Endothelial cell of hepatic sinusoid (primary cell): ENCODE measurements at regions not wholly inside any gene's neighbourhood (a gene's known extent, or its start where the extent isn't known, plus 50 kb on each side); places are given as distances from the start of the nearest gene placed in this dataset.
"Not testable (repeated sequence)": the region's sequence is repeated elsewhere in the genome, so short reads cannot be mapped to it uniquely, and the experiment has no call there.

ENCODE experiments used
- in situ Hi-C: cut with HindIII; loops from 2 replicates; pipeline ENCODE4 v1.10.0; 2017; ENCODE audit warnings: low sequenced_read_pairs

DNA sequence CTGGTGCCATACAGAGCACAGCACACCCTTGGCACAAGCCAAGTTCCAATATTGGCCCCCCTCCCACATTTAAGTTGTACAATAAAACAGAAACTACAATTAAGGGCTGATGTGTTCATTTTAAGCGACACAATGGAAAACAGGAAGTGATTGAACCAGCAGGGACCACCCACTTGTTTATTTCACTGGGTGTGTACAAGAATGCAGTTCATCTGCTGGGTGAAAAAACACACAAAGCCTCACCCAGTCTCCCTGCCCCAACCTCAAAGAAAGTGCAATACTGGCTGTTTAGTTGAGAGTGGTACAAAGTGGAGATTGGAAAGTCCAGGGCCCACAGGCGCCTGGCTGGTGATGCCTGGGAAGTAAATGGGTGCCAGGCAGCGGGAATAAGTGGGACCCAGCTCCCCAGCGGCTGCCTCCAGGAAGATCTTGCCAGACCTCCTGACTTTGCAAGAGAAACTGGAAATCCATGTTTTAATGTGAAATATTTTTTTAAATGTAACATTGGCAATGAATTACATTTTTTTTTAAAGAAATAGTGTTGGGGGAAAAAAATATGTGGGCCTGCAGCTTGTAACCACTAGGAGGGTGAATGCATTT lies 322.1 kb downstream of the ZNF536 start:
- in situ Hi-C loops: no loop called here

DNA sequence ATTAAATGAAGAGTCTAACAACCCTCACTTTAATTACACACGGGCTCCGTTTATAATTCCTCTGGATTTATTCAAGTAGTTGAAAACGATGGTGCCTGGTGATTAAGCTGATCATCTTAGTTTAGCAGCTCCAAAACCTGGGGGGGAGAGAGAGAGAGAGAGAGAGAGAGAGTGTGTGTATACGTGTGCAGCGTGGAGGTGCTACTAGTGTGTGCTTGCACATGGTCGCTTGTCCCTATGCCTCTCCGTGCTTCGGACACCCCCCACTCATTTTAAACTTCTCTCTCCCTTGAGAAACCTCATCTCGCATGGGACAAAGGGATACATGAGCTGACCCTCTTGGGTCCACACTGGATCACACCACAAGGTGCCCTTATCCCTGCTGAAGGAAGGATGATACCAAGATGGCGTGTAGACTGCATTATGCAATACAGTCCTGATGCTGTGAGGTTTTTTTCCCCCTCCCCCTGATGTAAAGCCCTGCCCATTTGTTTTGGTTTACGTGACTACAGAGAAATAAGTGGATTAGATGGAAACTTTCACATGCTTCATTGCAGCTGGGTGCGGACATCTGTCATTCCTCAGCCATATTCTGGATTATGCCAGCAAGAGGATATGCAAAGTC lies 320.8 kb downstream of the ZNF536 start:
- in situ Hi-C loops: no loop called here

GRCh38 chr19:30692181-30692811 lies 320.1 kb downstream of the ZNF536 start:
- in situ Hi-C loops: no loop called here

- in situ Hi-C loops: no loop called here
Observed at GRCh38 chr19:30691819-30692166, 319.6 kb downstream of the ZNF536 start.

DNA sequence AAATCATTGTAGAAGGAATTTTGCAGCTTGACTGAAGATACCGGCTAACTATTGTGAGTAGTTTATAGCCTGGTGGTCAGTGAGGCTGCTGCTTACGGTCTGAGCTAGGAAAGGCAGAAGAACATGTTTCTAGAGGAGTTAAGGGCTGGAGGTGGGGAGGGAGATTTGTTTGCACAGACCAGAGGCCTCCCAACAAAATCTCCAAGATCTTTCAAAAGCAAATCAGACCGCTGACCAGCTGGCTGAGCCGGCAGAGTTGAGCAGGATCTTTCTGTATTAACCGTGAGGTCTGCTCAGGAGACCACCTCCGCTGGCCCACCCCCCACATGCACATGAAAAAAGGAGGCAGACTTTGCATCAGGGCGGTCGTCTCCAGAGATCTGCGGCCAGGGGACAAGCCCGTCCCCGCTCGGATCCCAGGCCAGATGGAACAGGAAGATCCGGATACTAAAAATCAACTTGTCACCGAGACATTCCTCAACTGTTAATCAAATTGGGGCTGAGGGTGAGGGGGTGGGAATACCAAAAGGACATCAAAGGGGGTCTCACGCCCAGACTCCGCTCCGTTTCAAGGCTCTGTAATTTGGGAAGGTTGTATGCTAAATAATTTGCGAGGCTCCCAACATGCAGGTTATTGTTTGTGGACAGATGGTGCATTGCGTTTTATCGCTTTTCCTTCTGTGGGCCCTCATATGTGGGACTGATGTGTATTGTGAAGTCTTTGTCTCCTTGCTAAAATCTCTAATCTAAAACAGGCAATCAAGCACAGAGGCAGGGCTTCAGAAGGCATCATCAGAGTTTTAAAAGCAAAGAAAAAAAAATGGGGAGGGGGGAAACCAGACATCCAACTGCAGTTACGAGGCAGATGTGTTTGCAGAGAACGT lies 319.0 kb downstream of the ZNF536 start:
- in situ Hi-C loops: no loop called here

DNA sequence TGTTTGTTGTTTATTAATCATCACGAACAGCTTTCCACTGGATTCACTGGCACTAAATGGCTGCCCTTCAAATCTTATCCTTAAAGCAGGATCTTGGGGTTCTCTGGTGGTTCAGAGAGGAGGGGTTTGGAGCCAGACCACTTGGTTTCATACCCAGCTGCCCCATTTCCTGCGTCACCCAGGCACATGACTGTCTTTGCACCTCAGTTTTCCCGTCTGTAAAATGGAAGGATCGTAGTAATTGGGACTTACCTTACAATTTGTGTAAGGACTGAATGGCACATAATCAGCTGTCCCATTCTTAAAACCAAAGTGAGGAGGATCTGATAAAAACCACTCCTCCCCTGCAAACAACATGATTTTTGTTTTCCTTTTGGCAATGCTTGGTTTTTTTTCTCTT lies 318.3 kb downstream of the ZNF536 start:
- in situ Hi-C loops: no loop called here

DNA sequence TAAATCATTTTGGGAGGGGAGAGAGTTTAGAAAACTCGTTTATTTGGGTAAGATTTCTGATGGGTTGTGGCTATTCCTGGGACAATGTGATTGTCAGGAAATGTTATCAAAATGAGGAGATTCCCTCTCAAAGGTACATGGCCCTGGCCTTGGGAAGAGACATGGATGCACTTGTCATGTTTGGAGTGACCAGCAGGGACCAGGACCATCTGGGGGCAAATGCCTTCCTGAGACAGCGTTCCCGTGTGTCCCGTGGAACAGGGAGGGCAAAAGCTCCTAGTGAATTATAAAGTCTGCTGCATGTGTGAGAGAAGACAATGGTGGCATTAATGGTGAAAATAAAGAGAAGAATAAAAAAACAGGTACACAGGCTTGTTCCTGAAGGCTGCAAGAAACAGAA lies 317.3 kb downstream of the ZNF536 start:
- in situ Hi-C loops: no loop called here

GRCh38 chr19:30688696-30689095 lies 316.5 kb downstream of the ZNF536 start:
- in situ Hi-C loops: no loop called here

DNA sequence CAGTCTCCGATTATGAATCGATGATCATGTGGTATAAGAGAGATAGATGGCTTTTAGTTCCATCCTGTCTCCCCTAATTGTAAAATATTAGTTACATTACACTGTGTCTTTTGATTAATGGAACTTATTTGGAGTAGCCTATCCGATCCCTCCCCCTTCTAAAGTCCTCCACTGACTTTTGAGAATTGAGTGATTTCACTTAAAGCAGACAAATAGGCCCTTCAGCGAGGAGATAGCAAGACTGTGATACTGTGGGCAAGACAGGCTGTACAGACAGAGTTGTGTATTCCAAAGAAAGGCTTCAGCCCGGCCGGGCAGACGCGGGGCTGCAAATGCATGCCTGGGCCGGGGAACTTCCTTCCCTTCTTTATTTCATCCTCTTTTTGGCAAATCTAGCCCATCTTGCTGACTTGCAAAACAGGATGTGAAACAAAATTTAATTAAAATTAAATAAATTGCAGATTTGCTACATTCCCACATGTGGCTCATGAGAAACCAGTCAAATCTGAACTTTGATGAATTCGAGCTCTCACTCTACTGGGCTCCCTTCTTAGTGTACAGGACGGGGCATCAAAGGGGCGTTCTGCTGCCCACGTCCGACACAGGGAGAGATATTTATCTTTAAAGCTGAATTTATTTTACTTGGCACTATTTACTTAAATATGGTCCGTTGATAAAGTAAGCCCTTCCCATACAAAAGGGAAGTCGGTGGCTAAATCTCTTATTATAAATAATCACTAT lies 314.8 kb downstream of the ZNF536 start:
- in situ Hi-C loops: no loop called here

DNA sequence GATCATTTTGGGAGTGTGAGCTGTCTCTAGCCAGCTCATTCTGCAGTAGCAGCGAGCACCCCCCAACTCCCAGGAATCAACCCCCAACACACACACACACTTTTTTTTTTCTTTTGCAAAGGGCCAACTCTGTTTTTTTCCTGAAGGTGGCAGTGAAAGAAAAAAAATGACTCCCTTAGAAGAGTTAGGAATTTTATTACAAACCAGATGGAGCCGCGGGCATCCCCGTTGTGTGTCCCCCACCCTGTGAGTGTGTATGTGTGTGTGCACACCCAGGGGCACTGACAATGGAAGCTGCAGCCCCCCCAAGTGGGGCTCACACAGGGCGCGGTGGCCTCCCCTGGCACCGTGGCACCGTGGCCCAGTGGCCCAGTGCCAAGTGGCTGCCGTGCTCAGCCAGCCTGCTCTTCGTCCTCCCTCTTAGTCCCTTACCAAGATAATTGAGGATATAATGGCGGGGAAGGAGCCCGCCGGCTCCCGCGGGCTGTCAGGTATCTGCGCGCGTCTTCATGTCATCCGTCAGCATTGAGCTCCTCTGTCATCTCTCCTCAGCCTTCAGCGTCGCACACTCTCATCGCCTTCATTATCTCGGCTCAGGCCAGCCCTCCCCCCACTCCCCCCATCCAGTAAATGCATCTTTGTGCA lies 314.1 kb downstream of the ZNF536 start:
- in situ Hi-C loops: no loop called here

DNA sequence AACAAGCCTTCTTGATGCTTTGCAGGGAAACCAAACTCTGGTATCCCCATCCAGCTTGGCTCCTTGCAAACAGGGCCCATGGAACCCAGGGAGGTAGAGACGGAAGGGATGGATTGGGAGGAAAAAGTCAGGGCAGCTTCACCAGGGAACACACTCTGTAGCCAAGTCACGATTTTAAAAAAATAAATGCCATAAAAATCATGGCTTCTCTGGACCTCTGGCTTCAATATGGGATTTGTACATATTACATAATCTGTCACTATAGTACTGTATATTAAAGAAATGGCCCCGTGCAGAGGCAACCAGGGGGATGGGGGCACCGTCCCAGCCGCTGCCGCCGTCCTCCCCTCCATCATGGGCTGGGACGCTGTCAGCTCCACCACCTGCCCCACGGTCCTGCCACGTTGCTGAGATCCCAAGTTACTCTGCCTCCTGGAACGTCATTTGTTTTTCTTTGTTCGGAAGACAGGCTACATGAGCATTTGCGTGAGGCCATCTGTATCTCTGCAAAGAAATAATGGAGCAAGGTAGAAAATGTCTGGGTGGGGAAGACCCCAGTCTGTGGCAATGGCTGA lies 313.3 kb downstream of the ZNF536 start:
- in situ Hi-C loops: no loop called here

- in situ Hi-C loops: no loop called here
Observed at GRCh38 chr19:30684613-30685012, 312.4 kb downstream of the ZNF536 start.

DNA sequence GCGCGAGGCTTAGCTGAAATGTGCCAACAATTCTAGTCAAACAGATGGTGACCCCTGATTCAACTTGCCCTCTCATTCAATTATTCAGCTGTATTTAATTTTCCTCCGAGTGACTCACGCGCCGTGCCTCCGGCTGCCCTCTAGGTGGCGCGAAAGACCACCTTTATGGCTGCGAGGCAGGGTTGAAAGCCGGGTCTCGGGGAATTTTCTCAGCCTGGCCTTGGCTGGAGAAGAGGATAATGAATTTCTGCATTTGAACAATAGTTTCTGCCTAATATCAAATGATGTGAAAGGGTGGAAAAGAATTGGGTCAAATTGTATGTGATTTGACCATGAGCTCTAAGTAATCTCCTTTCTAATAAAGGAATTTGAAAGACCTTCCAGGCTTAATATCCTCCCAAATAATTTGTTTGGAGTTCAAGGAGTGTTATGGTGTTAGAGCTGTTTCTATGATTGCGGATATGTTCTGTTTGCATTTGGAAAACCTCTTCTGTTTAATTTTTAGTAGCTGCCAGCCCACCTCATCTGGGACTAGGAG lies 310.9 kb downstream of the ZNF536 start:
- in situ Hi-C loops: no loop called here

DNA sequence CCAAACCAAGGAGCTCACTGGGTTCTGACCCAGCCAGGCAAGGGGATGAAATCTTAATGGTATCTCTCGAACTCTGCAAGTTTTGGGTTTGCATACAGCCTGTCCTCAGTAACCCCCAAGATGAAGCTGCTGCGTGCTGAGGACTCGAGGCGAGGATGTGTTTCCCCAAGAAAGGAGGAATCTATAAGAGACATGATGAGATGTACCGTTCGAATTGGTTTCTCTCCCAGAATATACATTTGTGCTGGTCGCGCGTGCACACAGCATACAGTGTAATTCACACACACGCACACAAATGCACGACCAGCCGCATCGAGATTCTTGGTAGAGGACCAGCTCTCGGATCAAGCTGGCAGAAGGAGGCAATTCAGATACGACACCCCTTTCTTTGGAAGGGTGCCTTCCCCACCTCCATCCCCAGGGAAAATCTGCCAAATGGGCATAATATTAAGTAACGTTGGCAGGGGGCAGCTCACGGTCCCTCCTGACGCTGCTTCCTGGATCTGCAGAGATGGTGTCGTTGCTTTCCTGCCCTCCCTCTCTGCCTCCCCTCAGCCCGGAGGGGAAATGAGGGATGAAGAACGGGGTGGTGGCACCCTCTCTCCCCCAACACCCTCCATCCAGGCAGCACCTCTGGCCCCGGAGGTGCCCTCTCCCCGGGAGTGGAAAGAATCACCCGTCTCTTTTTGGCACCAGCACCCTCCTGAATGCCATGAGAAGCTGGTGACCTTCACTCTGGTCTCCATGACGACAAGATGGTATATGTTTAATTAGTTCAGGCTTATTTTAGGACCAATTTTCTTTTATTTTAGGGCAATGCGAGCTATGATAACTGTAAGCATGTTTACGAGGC lies 310.2 kb downstream of the ZNF536 start:
- in situ Hi-C loops: no loop called here

DNA sequence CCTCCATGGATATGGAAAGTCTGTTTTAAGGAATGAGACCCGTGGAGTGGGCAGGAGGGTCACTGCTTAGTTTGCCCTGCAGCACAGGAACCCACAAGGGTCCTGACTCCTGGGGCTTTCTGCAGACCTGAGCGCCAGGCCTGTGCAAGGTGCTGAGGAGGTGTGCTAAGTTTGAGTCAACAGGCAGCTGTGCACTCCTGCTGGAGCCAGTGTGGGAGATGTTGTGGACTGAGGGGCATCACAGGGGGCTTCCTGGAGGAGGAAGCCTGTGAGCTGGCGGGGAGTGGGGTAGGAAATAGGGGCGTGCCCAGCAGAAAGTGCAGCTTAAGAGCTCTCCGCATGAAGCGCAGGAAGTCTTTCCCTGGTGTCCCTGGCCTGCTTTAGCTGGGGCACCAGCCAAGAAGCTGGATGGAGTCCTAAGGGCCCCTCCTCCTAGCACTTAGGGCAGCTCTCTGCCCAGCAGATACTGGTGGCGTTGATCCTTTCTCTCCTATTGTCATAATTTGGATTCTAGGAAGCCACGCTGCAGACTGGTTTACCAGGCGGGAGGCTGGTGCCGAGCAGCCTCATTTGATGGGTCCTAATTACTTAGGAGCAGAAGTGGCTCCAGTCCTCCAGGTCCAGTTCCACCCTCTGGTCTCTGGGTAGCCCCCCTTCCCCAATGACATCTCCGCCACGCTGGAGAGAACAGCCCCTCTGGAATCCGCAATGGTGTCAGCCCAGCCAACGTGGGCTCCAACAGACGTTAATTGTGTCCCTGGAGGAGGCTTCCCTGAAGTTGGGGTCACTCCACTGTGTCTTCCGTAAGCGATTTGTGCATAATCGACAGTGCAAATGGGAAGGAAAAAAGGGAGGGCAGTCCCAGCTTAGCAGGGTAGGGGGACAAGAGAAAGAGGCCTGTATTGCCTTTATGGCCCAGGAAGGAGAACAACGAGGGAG lies 309.2 kb downstream of the ZNF536 start:
- in situ Hi-C loops: no loop called here

GRCh38 chr19:30680399-30680798 lies 308.2 kb downstream of the ZNF536 start:
- in situ Hi-C loops: not testable (repeated sequence)

- in situ Hi-C loops: no loop called here
Observed at GRCh38 chr19:30679789-30680188, 307.6 kb downstream of the ZNF536 start.

- in situ Hi-C loops: no loop called here
Observed at GRCh38 chr19:30679153-30679702, 307.0 kb downstream of the ZNF536 start.
